ENCODE measurements at regions not wholly inside any gene's neighbourhood (a gene's known extent, or its start where the extent isn't known, plus 50 kb on each side); places are given as distances from the start of the nearest gene placed in this dataset.

DNA sequence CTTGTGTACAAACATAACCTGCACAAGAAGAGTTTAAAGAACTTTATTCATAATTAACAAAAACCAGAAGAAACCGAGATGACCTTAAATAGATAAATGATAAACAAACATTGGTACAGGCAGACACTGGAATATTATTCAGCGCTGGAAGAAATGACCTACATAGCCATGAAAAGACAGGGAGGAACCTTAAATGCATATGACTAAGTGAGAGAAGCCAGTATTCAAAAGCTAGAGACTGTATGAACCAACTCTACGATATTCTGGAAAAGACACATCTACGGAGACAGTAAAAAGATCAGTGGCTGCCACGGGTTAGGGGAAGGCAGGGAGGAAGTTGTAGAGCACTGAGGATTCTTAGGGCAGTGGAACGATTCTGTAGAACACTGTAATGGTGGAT lies 333.8 kb upstream of the AKR1E2 start:
- no peak overlapping the region for H3K27ac Mint-ChIP-seq
- Histone ChIP-seq H3K4me1 (ENCODE audit: control insufficient read depth in 1 of 2, extremely low read depth in 1 of 2, insufficient read depth in 2 of 2, low read length in 2 of 2) (no peaks in the 10 kb centered on the region), H3K4me3 (ENCODE audit: control insufficient read depth in 1 of 2, extremely low read depth in 1 of 2, low read length in 1 of 2) (no peak overlapping the region)

DNA sequence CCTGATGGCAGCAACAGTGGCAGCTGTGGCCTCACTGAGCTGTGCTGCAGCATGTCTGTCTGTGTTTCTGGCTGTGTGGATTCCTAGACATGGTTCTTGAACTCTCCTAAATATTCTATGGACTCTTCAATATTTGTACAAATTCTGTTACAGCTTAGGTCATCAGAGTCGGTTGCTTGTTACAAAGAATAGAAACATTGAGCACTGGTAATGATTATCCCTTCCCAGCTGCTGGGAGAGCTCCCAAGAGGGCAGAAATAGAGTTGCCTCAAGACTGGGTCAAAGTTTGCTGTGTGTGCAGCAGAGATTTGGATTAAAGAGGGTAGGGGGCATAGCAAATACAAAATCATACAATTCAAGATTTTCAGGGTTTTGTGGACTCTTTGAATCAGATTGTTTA lies 337.1 kb upstream of the AKR1E2 start:
- H3K27me3 ChIP-seq (replicated peaks in 1 of 2; ENCODE audit: control insufficient read depth in 2 of 2, extremely low read depth in 1 of 2, insufficient read depth in 2 of 2, low read length in 1 of 2), result peaks cover 0 to 2% of the 10 kb centered on the region in 2 experiments
- no peaks in the 10 kb centered on the region for H3K4me1 ChIP-seq (ENCODE audit: control insufficient read depth in 1 of 2, extremely low read depth in 1 of 2, insufficient read depth in 2 of 2, low read length in 2 of 2)
- H3K36me3 ChIP-seq (ENCODE audit: control insufficient read depth in 2 of 2, extremely low read depth in 1 of 2, insufficient read depth in 1 of 2, low read length in 1 of 2), result no peaks in the 10 kb centered on the region
- DNase-seq, result no peak
- Mint-ChIP-seq H3K27me3 (peaks cover 4 to 8% of the 10 kb centered on the region in 2 donors), H3K9me3 (peaks cover 2 to 9% (median 3%) of the 10 kb centered on the region in 3 donors), H3K27ac (no peak overlapping the region), H3K36me3 (no peaks in the 10 kb centered on the region), H3K4me3 (no peak overlapping the region), H3K4me1 (no peaks in the 10 kb centered on the region)
- no peaks in the 10 kb centered on the region for H3K9me3 ChIP-seq
- POLR2A ChIA-PET, result no interaction called here
- WGBS (ENCODE audit: insufficient coverage), result no CpG with 5 or more reads among the region's 1 CpG
- CTCF ChIA-PET, result no interaction called here
- no peak overlapping the region for H3K27ac ChIP-seq (ENCODE audit: low read length)
- no peak for ATAC-seq (replicated peaks in 1 of 4)
- no peak overlapping the region for H3K4me3 ChIP-seq (ENCODE audit: control insufficient read depth in 1 of 2, extremely low read depth in 1 of 2, low read length in 1 of 2)

More for the DNA sequence above, 333.8 kb upstream of the AKR1E2 start:
- Mint-ChIP-seq H3K4me1 (no peaks in the 10 kb centered on the region), H3K27me3 (peaks cover 4 to 8% of the 10 kb centered on the region in 2 donors), H3K4me3 (no peak overlapping the region), H3K36me3 (no peaks in the 10 kb centered on the region), H3K9me3 (peaks cover 2 to 9% (median 3%) of the 10 kb centered on the region in 3 donors)
- ChIA-PET POLR2A (no interaction called here), CTCF (interaction anchor here in 1 of 2 donors (0.7 kb wide), 1 partner anchor 27 kb away, joined by 3 read pairs; no protein-coding TSS in a partner anchor)
- H3K36me3 ChIP-seq (ENCODE audit: control insufficient read depth in 2 of 2, extremely low read depth in 1 of 2, insufficient read depth in 1 of 2, low read length in 1 of 2), result no peaks in the 10 kb centered on the region
- no peak overlapping the region for H3K27ac ChIP-seq (ENCODE audit: low read length)
- DNase-seq (no peak), ATAC-seq (replicated peaks in 1 of 4) (no peak)
- WGBS (ENCODE audit: insufficient coverage), result 96% methylated on average over 5 of the region's 6 CpGs
- peaks cover 0 to 2% of the 10 kb centered on the region in 2 experiments for H3K27me3 ChIP-seq (replicated peaks in 1 of 2; ENCODE audit: control insufficient read depth in 2 of 2, extremely low read depth in 1 of 2, insufficient read depth in 2 of 2, low read length in 1 of 2)
- no peaks in the 10 kb centered on the region for H3K9me3 ChIP-seq

DNA sequence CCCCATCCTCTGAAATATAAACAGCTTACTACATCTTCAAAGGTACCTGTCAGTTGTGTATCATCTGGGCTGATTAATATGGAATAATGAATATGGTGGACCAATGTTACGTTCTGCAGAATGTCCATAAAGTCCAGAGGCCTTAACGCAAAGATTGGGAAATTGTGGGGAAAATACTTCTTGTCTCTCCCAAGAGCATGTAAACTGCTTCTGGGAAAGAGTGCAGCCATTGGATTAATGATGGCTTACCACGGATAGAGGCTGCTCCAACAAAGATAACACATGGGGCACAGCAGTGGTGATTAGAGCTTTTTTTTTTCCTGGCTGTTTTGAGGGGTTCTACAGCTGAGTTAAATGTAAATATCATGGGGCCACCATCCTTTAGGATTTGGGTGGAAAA lies 340.4 kb upstream of the AKR1E2 start:
- H3K4me3 Mint-ChIP-seq, result no peak overlapping the region
- peaks cover 0 to 6% of the 10 kb centered on the region in 2 donors for H3K27me3 Mint-ChIP-seq
- no peak overlapping the region for H3K27ac ChIP-seq (ENCODE audit: low read length)
- POLR2A ChIA-PET, result no interaction called here
- no CpG with 5 or more reads among the region's 3 CpGs for WGBS (ENCODE audit: insufficient coverage)
- H3K9me3 ChIP-seq, result no peaks in the 10 kb centered on the region
- H3K36me3 ChIP-seq (ENCODE audit: control insufficient read depth in 2 of 2, extremely low read depth in 1 of 2, insufficient read depth in 1 of 2, low read length in 1 of 2), result no peaks in the 10 kb centered on the region
- no peaks in the 10 kb centered on the region for H3K4me1 ChIP-seq (ENCODE audit: control insufficient read depth in 1 of 2, extremely low read depth in 1 of 2, insufficient read depth in 2 of 2, low read length in 2 of 2)
- DNase-seq (no peak), ATAC-seq (replicated peaks in 1 of 4) (no peak)
- H3K36me3 Mint-ChIP-seq, result no peaks in the 10 kb centered on the region
- no peak overlapping the region for H3K27ac Mint-ChIP-seq
- no peak overlapping the region for H3K4me3 ChIP-seq (ENCODE audit: control insufficient read depth in 1 of 2, extremely low read depth in 1 of 2, low read length in 1 of 2)
- H3K9me3 Mint-ChIP-seq, result peaks cover 0 to 3% (median 0%) of the 10 kb centered on the region in 3 donors
- no peaks in the 10 kb centered on the region for H3K4me1 Mint-ChIP-seq
- CTCF ChIA-PET, result interaction anchor here in 1 of 2 donors (0.6 kb wide), 1 partner anchor 493 kb away, joined by 10 read pairs; no protein-coding TSS in a partner anchor
- peaks cover 0 to 2% of the 10 kb centered on the region in 2 experiments for H3K27me3 ChIP-seq (replicated peaks in 1 of 2; ENCODE audit: control insufficient read depth in 2 of 2, extremely low read depth in 1 of 2, insufficient read depth in 2 of 2, low read length in 1 of 2)

DNA sequence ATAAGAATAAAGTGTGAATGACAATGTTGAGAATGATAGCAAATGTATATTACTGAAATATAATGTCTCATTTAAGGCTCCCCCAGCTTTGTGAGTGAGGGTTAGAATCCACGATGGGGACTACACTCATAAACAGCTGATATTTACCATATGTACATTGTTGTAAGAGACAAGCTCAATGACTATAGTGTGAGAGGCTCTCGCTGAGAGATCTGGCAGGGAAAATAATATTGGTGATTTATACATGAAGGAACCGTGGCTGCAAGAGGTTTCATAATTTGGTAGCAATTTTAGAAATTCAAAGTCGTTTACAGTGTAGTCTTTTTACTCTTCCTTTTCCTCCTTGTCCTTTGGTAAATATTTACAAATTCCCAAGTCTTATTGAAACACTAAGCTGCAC lies 342.2 kb upstream of the AKR1E2 start:
- no peaks in the 10 kb centered on the region for H3K9me3 ChIP-seq
- DNase-seq (no peak), ATAC-seq (replicated peaks in 1 of 4) (no peak)
- no peak overlapping the region for H3K4me3 ChIP-seq (ENCODE audit: control insufficient read depth in 1 of 2, extremely low read depth in 1 of 2, low read length in 1 of 2)
- ChIA-PET POLR2A (no interaction called here), CTCF (no interaction called here)
- Mint-ChIP-seq H3K27ac (no peak overlapping the region), H3K9me3 (peaks cover 2 to 4% (median 3%) of the 10 kb centered on the region in 3 donors), H3K27me3 (peaks cover 0 to 2% of the 10 kb centered on the region in 2 donors), H3K4me1 (no peaks in the 10 kb centered on the region), H3K4me3 (no peak overlapping the region), H3K36me3 (no peaks in the 10 kb centered on the region)
- no peaks in the 10 kb centered on the region for H3K4me1 ChIP-seq (ENCODE audit: control insufficient read depth in 1 of 2, extremely low read depth in 1 of 2, insufficient read depth in 2 of 2, low read length in 2 of 2)
- 60% methylated on average over 1 of the region's 4 CpGs for WGBS (ENCODE audit: insufficient coverage)
- H3K36me3 ChIP-seq (ENCODE audit: control insufficient read depth in 2 of 2, extremely low read depth in 1 of 2, insufficient read depth in 1 of 2, low read length in 1 of 2), result no peaks in the 10 kb centered on the region
- H3K27ac ChIP-seq (ENCODE audit: low read length), result no peak overlapping the region
- peaks cover 0 to 2% of the 10 kb centered on the region in 2 experiments for H3K27me3 ChIP-seq (replicated peaks in 1 of 2; ENCODE audit: control insufficient read depth in 2 of 2, extremely low read depth in 1 of 2, insufficient read depth in 2 of 2, low read length in 1 of 2)

DNA sequence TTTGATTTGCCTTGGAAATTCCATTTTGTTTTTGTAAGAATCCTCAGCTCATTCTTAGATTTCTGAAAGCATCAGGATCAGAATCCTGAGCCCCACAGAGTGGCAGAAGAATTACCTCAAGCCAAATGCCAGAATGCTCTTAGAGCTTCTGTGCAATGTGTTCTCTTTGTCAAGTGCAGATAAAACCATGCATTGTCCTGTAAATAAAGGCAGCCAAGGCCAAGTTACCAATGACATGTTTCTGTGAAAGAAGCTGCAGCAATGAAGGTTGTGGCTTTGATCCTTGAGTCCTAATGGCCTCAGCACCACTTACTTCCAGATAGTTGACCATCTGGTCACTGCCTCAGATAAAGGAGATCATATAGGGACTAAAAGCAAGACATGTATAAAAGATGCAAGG lies 343.3 kb upstream of the AKR1E2 start:
- ChIA-PET CTCF (interaction anchor here in 1 of 2 donors (0.7 kb wide), 1 partner anchor 289 kb away, joined by 3 read pairs; no protein-coding TSS in a partner anchor), POLR2A (no interaction called here)
- no peaks in the 10 kb centered on the region for H3K36me3 ChIP-seq (ENCODE audit: control insufficient read depth in 2 of 2, extremely low read depth in 1 of 2, insufficient read depth in 1 of 2, low read length in 1 of 2)
- H3K4me3 ChIP-seq (ENCODE audit: control insufficient read depth in 1 of 2, extremely low read depth in 1 of 2, low read length in 1 of 2), result no peak overlapping the region
- H3K4me1 ChIP-seq (ENCODE audit: control insufficient read depth in 1 of 2, extremely low read depth in 1 of 2, insufficient read depth in 2 of 2, low read length in 2 of 2), result no peaks in the 10 kb centered on the region
- H3K9me3 ChIP-seq, result no peaks in the 10 kb centered on the region
- Mint-ChIP-seq H3K4me1 (no peaks in the 10 kb centered on the region), H3K27me3 (peaks cover 0 to under 1% of the 10 kb centered on the region in 2 donors), H3K36me3 (no peaks in the 10 kb centered on the region), H3K9me3 (peaks cover 0 to 4% (median 2%) of the 10 kb centered on the region in 3 donors), H3K4me3 (no peak overlapping the region), H3K27ac (no peak overlapping the region)
- H3K27ac ChIP-seq (ENCODE audit: low read length), result no peak overlapping the region
- ATAC-seq (replicated peaks in 1 of 4), result no peak
- peaks cover 0 to 2% of the 10 kb centered on the region in 2 experiments for H3K27me3 ChIP-seq (replicated peaks in 1 of 2; ENCODE audit: control insufficient read depth in 2 of 2, extremely low read depth in 1 of 2, insufficient read depth in 2 of 2, low read length in 1 of 2)
- no peak for DNase-seq

DNA sequence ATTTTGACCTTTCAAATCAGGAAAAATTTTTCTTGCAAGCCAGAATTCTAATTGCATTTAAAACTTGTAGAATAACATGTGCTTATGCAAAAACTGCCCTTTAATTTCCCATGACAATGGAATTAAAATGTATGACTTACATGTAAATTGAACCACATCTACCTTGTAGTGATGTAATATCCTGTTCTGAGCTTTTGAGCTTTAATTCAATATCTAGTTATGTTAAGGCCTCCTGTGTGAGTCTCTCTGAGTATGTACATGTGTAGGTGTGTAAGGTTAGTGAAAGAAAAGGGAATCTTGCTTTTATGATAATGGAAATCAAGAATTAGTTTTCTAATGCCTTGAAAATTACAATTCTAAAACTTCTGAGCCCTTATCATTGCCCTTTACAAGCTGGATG lies 344.8 kb upstream of the AKR1E2 start:
- Histone ChIP-seq H3K9me3 (no peaks in the 10 kb centered on the region), H3K27me3 (replicated peaks in 1 of 2; ENCODE audit: control insufficient read depth in 2 of 2, extremely low read depth in 1 of 2, insufficient read depth in 2 of 2, low read length in 1 of 2) (no peaks in the 10 kb centered on the region), H3K4me3 (ENCODE audit: control insufficient read depth in 1 of 2, extremely low read depth in 1 of 2, low read length in 1 of 2) (no peak overlapping the region), H3K4me1 (ENCODE audit: control insufficient read depth in 1 of 2, extremely low read depth in 1 of 2, insufficient read depth in 2 of 2, low read length in 2 of 2) (no peaks in the 10 kb centered on the region), H3K27ac (ENCODE audit: low read length) (no peak overlapping the region), H3K36me3 (ENCODE audit: control insufficient read depth in 2 of 2, extremely low read depth in 1 of 2, insufficient read depth in 1 of 2, low read length in 1 of 2) (no peaks in the 10 kb centered on the region)
- H3K27ac Mint-ChIP-seq, result no peak overlapping the region
- ATAC-seq (replicated peaks in 1 of 4) (no peak), DNase-seq (no peak)
- ChIA-PET POLR2A (no interaction called here), CTCF (no interaction called here)
- no peaks in the 10 kb centered on the region for H3K36me3 Mint-ChIP-seq
- no peaks in the 10 kb centered on the region for H3K4me1 Mint-ChIP-seq
- no peaks in the 10 kb centered on the region for H3K27me3 Mint-ChIP-seq
- no peak overlapping the region for H3K4me3 Mint-ChIP-seq
- H3K9me3 Mint-ChIP-seq, result peaks cover 0 to 4% (median 2%) of the 10 kb centered on the region in 3 donors

DNA sequence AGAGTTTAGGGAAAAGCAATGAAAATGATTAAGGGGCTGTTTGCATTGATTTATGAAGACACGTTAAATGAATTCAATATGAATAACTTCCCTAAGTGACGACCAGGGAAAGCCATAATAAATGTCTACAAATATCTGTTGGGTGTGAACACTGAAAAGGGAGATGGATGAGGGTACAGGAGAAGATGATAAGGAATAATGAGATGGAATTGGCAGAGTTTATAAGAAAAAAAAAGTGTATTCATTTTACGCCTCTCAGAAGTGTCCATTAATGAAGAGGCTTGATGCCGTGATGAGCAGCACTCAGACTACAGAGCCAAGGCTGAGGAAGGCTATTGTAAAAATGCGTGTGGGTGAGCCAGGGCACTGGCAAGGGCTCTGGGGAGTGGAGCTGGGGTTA lies 346.7 kb upstream of the AKR1E2 start:
- DNase-seq (no peak), ATAC-seq (replicated peaks in 1 of 4) (no peak)
- ChIA-PET POLR2A (no interaction called here), CTCF (no interaction called here)
- Mint-ChIP-seq H3K4me3 (no peak overlapping the region), H3K27me3 (peaks cover 0 to 6% of the 10 kb centered on the region in 2 donors), H3K36me3 (no peaks in the 10 kb centered on the region), H3K27ac (no peak overlapping the region), H3K9me3 (peaks cover 0 to 4% (median 2%) of the 10 kb centered on the region in 3 donors), H3K4me1 (peaks cover 0 to 8% (median 0%) of the 10 kb centered on the region in 3 donors)
- H3K36me3 ChIP-seq (ENCODE audit: control insufficient read depth in 2 of 2, extremely low read depth in 1 of 2, insufficient read depth in 1 of 2, low read length in 1 of 2), result no peaks in the 10 kb centered on the region
- no peak overlapping the region for H3K4me3 ChIP-seq (ENCODE audit: control insufficient read depth in 1 of 2, extremely low read depth in 1 of 2, low read length in 1 of 2)
- no peaks in the 10 kb centered on the region for H3K27me3 ChIP-seq (replicated peaks in 1 of 2; ENCODE audit: control insufficient read depth in 2 of 2, extremely low read depth in 1 of 2, insufficient read depth in 2 of 2, low read length in 1 of 2)
- H3K9me3 ChIP-seq, result no peaks in the 10 kb centered on the region
- H3K4me1 ChIP-seq (ENCODE audit: control insufficient read depth in 1 of 2, extremely low read depth in 1 of 2, insufficient read depth in 2 of 2, low read length in 2 of 2), result no peaks in the 10 kb centered on the region
- 93% methylated on average over 3 of the region's 5 CpGs for WGBS (ENCODE audit: insufficient coverage)
- no peak overlapping the region for H3K27ac ChIP-seq (ENCODE audit: low read length)
